Skin epidermis (tissue), 12 donors: ENCODE measurements at regions not wholly inside any gene's neighbourhood (a gene's known extent, or its start where the extent isn't known, plus 50 kb on each side); places are given as distances from the start of the nearest gene placed in this dataset.

Experiments
- H3K27ac ChIP-seq, 21 experiments: fragments of 200-600 bp; sonication (generic) in 11 of 21; one replicate each; pipeline ENCODE4 v1.5.0; 2020; ENCODE audit warnings: mild to moderate bottlenecking in 3 of 21, inconsistent platforms in 2 of 21, moderate library complexity in 2 of 21
- H3K4me3 ChIP-seq, 7 experiments: fragments of 200-600 bp; sonication (generic) in 2 of 7; one replicate each; pipeline ENCODE4 v1.5.0; 2020; ENCODE audit warnings: inconsistent platforms in 2 of 7, mild to moderate bottlenecking in 2 of 7, moderate library complexity in 1 of 7

DNA sequence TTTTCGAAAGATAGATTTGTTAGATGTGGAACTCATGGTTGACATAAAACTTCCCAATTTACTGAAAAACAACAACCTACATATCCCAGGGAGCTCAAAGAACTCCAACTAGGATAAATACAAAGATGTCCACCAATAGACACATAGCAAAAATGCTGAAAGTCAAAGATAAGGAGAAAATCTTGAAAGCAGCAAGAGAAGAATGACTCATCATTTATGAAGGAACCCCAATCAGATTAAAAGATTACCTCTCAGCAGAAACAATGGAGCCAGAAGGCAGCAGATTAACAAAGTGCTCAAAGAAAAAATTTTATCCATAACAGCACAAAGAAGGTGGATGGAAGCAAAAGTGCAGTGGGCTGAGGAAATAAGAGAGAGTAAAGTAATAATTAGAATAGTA lies 908.6 kb downstream of the SORCS3 start:
- H3K4me3 ChIP-seq = no peak overlapping the region
- H3K27ac ChIP-seq = no peak overlapping the region

GRCh38 chr10:105545101-105545500 lies 904.0 kb downstream of the SORCS3 start:
- no peak overlapping the region for H3K27ac ChIP-seq
- no peak overlapping the region for H3K4me3 ChIP-seq

- H3K4me3 ChIP-seq = no peak overlapping the region
- H3K27ac ChIP-seq = no peak overlapping the region
Measured at GRCh38 chr10:105540381-105540780, 899.3 kb downstream of the SORCS3 start.

GRCh38 chr10:105538874-105539273 lies 897.8 kb downstream of the SORCS3 start:
- H3K27ac ChIP-seq = no peak overlapping the region
- H3K4me3 ChIP-seq = no peak overlapping the region

DNA sequence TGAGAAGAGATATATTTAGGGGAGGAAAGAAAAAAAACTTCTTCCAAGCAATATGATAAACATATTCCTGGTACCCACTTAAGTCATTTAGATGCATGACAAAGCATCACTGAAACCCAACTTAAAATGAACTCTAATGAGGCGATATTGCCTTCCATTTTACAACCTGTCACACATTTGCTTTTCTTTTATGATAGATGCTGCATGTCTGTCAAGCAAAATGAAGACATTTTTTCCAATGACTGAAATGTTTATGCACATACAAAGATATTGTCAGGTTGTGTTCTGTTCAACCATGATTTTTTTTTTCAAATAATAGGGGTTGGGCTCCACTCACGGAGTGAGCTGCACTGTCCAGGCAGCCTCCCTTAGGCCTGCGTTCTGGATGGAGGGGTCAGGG lies 894.4 kb downstream of the SORCS3 start:
- H3K27ac ChIP-seq = no peak overlapping the region
- no peak overlapping the region for H3K4me3 ChIP-seq

DNA sequence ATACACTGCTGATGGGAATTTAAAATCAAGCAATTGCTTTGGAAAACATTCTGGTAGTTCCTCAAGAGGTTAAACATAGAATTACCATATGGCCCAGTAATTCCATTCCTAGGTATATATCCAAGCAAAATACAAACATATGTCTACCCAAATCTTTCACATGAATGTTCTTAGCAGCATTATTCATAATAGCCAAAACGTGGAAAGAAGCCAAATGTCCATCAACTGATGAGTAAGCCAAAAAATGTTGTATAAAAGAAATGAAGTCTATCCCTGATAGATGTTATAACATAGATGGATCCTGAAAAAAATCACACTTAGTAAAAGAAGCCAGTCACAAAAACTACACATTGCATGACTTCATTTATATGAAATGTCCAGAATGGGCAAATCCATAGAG lies 893.0 kb downstream of the SORCS3 start:
- no peak overlapping the region for H3K4me3 ChIP-seq
- H3K27ac ChIP-seq = no peak overlapping the region

GRCh38 chr10:105516511-105516910 lies 875.4 kb downstream of the SORCS3 start:
- H3K4me3 ChIP-seq = no peak overlapping the region
- no peak overlapping the region for H3K27ac ChIP-seq

- no peak overlapping the region for H3K27ac ChIP-seq
- H3K4me3 ChIP-seq = no peak overlapping the region
Measured at GRCh38 chr10:105514106-105514505, 873.0 kb downstream of the SORCS3 start.

GRCh38 chr10:105509517-105509916 lies 868.4 kb downstream of the SORCS3 start:
- H3K4me3 ChIP-seq = no peak overlapping the region
- no peak overlapping the region for H3K27ac ChIP-seq

DNA sequence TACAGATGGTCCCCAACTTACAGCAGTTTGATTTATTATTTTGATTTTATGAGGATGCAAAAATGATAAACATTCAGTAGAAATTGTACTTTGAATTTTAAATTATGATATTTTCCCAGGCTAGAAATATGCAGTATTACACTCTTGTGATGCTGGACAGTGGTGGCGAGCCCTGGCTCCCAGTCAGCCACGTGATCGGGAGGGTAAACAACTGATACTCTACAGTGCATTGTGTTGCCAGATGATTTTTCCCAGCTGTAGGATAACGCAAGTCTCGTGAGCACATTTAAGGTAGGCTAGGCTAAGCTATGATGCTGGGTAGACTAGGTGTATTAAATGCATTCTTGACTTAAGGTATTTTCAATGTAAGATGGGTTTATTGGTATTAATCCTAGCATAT lies 865.2 kb downstream of the SORCS3 start:
- H3K27ac ChIP-seq = no peak overlapping the region
- H3K4me3 ChIP-seq = no peak overlapping the region

- Histone ChIP-seq H3K4me3 (no peak overlapping the region), H3K27ac (no peak overlapping the region)
Measured at GRCh38 chr10:105503714-105504113, 862.6 kb downstream of the SORCS3 start.

DNA sequence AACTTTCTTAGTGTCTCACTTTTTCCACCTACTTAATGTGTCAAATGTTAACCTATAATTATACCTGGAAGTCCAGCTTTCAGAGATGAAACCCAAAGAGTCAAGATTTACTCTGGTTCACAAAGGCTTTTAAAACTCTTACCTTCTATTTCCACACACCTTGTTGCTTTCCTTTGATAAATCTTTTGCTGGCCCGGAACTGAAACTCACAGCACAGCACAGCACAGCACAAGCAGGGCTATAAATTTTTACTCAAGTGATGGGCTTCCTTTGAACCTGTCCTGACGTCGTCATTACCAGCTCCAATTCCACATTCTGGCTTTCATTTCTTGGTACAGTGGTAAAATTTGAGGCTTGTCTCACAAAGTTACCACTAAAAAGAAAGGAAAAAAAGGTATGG lies 861.0 kb downstream of the SORCS3 start:
- Histone ChIP-seq H3K4me3 (no peak overlapping the region), H3K27ac (no peak overlapping the region)

GRCh38 chr10:105494944-105495343 lies 853.9 kb downstream of the SORCS3 start:
- Histone ChIP-seq H3K4me3 (no peak overlapping the region), H3K27ac (no peak overlapping the region)

- H3K4me3 ChIP-seq = no peak overlapping the region
Measured at GRCh38 chr10:105494303-105494702, 853.2 kb downstream of the SORCS3 start.

GRCh38 chr10:105473170-105473569 lies 832.1 kb downstream of the SORCS3 start:
- Histone ChIP-seq H3K4me3 (no peak overlapping the region), H3K27ac (no peak overlapping the region)

More at GRCh38 chr10:105494303-105494702, 853.2 kb downstream of the SORCS3 start:
- no peak overlapping the region for H3K27ac ChIP-seq

DNA sequence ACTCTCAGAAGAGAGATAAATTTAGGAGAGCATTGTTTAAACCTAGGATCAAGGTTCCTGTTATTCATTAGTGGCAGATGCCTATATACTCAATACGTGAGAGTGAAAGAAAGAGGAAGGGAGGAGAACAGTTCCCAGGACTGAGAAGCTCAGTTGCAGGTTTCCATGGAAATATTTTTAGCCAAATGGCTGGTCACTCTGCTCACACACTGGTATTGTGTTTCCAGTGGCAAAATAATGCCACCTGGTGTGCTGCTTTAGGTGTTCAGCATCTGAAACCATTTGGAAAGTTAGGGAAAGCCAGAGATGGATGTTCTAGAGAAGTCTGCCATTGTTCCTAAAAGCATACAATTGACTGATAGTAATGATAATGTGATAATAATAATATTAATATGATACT lies 827.7 kb downstream of the SORCS3 start:
- Histone ChIP-seq H3K4me3 (no peak overlapping the region), H3K27ac (no peak overlapping the region)

- Histone ChIP-seq H3K27ac (no peak overlapping the region), H3K4me3 (no peak overlapping the region)
Measured at GRCh38 chr10:105466521-105466920, 825.4 kb downstream of the SORCS3 start.

GRCh38 chr10:105434970-105435369 lies 793.9 kb downstream of the SORCS3 start:
- Histone ChIP-seq H3K27ac (no peak overlapping the region), H3K4me3 (no peak overlapping the region)

GRCh38 chr10:105413997-105414396 lies 772.9 kb downstream of the SORCS3 start:
- no peak overlapping the region for H3K27ac ChIP-seq
- no peak overlapping the region for H3K4me3 ChIP-seq

DNA sequence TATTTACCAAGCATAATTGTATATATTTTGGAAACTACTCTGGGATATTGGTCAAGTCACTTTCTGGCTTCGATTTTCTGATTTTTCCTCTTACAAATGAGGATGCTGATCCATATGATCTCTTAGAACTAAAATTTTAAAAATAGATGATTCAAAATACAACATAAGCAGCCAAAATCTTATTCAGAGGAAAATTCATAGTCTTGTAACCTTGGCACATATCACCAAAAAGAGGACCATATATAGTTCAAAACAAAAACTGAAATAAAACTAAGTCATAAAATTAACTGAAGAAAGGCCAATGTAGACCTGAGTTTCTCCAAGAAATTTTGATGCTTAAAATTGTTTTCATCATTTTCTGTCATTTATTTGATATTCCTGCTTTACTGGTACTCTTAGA lies 768.3 kb downstream of the SORCS3 start:
- H3K4me3 ChIP-seq = no peak overlapping the region
- H3K27ac ChIP-seq = no peak overlapping the region

- Histone ChIP-seq H3K27ac (no peak overlapping the region), H3K4me3 (no peak overlapping the region)
Measured at GRCh38 chr10:105406488-105406887, 765.4 kb downstream of the SORCS3 start.

GRCh38 chr10:105398202-105398601 lies 757.1 kb downstream of the SORCS3 start:
- no peak overlapping the region for H3K27ac ChIP-seq
- no peak overlapping the region for H3K4me3 ChIP-seq
